ENCODE measurements at regions not wholly inside any gene's neighbourhood (a gene's known extent, or its start where the extent isn't known, plus 50 kb on each side); places are given as distances from the start of the nearest gene placed in this dataset.

DNA sequence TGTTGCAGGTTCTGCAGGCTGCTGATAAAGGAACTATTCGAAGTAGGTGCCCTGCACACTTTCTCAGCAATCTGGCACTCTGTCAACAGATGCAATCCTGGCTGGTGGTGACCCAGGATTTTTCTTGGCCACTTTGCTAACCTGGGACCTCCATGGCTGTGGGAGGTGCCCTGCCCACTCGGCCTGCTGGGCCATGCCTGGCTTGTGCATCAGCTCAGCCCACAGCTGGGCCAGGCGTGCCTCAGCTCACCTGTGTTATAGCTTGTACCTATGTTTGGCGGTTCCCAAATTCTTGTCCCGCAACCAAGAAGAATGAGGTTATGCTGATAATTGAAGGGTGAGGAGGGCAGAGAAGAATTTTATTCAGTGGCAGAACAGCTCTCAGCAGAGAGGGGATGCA, 141.7 kb downstream of the NPY start:
- no peaks in the 10 kb centered on the region for H3K36me3 Mint-ChIP-seq
- peaks cover 4% of the 10 kb centered on the region for H3K27me3 Mint-ChIP-seq
- H3K27ac Mint-ChIP-seq, result no peak overlapping the region
- TF ChIP-seq, protein P1, sequence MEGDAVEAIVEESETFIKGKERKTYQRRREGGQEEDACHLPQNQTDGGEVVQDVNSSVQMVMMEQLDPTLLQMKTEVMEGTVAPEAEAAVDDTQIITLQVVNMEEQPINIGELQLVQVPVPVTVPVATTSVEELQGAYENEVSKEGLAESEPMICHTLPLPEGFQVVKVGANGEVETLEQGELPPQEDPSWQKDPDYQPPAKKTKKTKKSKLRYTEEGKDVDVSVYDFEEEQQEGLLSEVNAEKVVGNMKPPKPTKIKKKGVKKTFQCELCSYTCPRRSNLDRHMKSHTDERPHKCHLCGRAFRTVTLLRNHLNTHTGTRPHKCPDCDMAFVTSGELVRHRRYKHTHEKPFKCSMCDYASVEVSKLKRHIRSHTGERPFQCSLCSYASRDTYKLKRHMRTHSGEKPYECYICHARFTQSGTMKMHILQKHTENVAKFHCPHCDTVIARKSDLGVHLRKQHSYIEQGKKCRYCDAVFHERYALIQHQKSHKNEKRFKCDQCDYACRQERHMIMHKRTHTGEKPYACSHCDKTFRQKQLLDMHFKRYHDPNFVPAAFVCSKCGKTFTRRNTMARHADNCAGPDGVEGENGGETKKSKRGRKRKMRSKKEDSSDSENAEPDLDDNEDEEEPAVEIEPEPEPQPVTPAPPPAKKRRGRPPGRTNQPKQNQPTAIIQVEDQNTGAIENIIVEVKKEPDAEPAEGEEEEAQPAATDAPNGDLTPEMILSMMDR (conservative IDR thresholded peaks at IDR 0.05), result no peak
- H3K9me3 Mint-ChIP-seq, result peaks cover 4% of the 10 kb centered on the region
- peaks cover 3% of the 10 kb centered on the region for H3K4me1 Mint-ChIP-seq (ENCODE audit: unreplicated experiment)
- H3K4me3 Mint-ChIP-seq, result no peak overlapping the region
- DNase-seq (ENCODE audit: extremely low spot score, unreplicated experiment), result no peak

DNA sequence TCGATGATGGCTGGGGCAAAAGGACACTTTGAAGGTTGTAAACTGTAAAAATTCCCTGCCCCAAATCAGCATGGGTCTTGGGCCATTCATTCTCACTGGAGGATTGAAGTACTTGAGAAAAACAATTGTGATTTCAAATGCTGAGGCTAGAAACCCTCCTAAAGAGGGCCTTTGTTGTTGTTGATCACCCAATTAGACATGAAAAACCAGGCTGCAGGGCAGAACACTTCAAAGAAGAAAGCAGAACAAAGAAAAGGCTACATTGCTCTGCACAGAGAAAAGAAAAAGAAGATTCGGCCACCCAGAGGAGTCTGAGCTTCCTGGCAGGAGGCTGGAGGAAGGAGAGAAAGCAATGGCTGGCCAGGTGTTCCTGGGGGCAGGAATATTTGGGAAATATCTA, 143.1 kb downstream of the NPY start:
- peaks cover 3% of the 10 kb centered on the region for H3K4me1 Mint-ChIP-seq (ENCODE audit: unreplicated experiment)
- H3K27ac Mint-ChIP-seq, result no peak overlapping the region
- H3K4me3 Mint-ChIP-seq, result no peak overlapping the region
- H3K27me3 Mint-ChIP-seq, result peaks cover 4% of the 10 kb centered on the region
- no peaks in the 10 kb centered on the region for H3K36me3 Mint-ChIP-seq
- peaks cover 4% of the 10 kb centered on the region for H3K9me3 Mint-ChIP-seq
- no peak for DNase-seq (ENCODE audit: extremely low spot score, unreplicated experiment)
- TF ChIP-seq, protein P1 (conservative IDR thresholded peaks at IDR 0.05), result no peak

DNA sequence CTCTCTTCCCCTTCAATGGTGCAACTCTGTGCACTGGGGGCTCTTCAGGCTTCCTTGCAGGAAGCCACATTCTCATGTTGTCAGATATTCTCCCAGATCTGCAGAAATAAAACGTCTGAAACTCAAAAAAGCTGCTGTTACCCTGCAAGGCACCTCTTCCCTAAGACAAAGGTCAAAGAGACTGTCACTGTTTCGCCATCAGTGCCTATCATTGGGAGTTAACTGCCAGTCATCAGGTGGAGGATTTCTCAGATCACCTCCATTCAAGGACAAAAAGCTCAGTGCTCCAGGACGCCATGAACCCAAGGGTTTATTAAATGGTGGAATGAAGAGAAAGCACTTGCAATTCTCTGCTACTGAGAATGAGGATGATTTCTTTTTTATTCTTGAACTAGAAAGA, 144.6 kb upstream of the PALS2 start:
- Mint-ChIP-seq H3K27me3 (peaks cover 4% of the 10 kb centered on the region), H3K27ac (no peak overlapping the region), H3K4me1 (ENCODE audit: unreplicated experiment) (no peaks in the 10 kb centered on the region), H3K4me3 (no peak overlapping the region), H3K9me3 (peaks cover 4% of the 10 kb centered on the region), H3K36me3 (no peaks in the 10 kb centered on the region)
- no peak for DNase-seq (ENCODE audit: extremely low spot score, unreplicated experiment)
- TF ChIP-seq, protein P1 (conservative IDR thresholded peaks at IDR 0.05), result no peak

DNA sequence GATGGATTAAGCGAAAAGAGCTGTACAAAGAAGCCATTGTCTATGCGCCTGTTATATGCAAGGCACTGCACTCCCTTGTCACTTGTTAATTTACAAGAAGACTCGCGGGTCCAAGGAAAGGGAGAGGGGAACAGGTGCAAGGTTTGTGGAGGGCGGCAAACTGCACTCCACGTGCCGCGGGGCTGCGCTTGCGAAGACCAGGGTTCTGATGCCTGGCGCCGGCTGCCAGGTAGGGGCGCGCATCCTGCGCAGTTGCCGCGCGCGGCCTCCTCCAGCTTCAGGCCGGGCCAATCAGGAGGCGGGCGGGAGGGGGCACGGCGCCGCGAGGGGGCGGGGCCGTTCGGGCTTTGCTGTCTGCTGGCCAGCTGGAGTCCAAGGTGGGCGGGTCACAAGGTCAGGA, 140.6 kb upstream of the PALS2 start:
- H3K27ac Mint-ChIP-seq, result no peak overlapping the region
- H3K27me3 Mint-ChIP-seq, result peaks cover 4% of the 10 kb centered on the region
- H3K9me3 Mint-ChIP-seq, result no peaks in the 10 kb centered on the region
- TF ChIP-seq, protein P1 (conservative IDR thresholded peaks at IDR 0.05), result no peak
- DNase-seq (ENCODE audit: extremely low spot score, unreplicated experiment), result no peak
- H3K4me3 Mint-ChIP-seq, result no peak overlapping the region
- H3K4me1 Mint-ChIP-seq (ENCODE audit: unreplicated experiment), result no peaks in the 10 kb centered on the region
- H3K36me3 Mint-ChIP-seq, result no peaks in the 10 kb centered on the region

DNA sequence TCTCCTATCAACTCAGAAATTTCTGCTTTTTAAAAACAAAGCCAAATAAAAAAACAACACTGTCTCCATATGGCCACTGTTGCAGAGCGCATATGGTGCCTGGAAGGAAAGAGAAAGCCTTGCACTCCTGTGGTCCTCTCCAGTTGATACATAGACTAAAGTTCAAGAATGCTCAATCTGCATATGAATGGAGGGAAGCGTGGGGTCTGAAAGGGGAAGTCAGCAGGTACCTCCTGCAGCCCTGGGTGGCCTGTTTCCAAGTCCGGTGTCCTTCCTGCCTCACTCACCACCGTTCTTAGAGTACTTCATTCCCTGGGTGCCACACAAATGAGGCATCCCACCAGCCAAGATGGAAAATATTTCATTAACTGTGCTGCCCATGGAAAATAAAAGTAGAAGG, 138.3 kb upstream of the PALS2 start:
- Mint-ChIP-seq H3K27me3 (peaks cover 4% of the 10 kb centered on the region), H3K4me1 (ENCODE audit: unreplicated experiment) (no peaks in the 10 kb centered on the region), H3K9me3 (no peaks in the 10 kb centered on the region), H3K36me3 (no peaks in the 10 kb centered on the region), H3K4me3 (no peak overlapping the region), H3K27ac (no peak overlapping the region)
- DNase-seq (ENCODE audit: extremely low spot score, unreplicated experiment), result no peak
- TF ChIP-seq, protein P1 (conservative IDR thresholded peaks at IDR 0.05), result no peak

Measured in type B pancreatic cell (in vitro differentiated cells).